ENCODE measurements at regions not wholly inside any gene's neighbourhood (a gene's known extent, or its start where the extent isn't known, plus 50 kb on each side); places are given as distances from the start of the nearest gene placed in this dataset.

DNA sequence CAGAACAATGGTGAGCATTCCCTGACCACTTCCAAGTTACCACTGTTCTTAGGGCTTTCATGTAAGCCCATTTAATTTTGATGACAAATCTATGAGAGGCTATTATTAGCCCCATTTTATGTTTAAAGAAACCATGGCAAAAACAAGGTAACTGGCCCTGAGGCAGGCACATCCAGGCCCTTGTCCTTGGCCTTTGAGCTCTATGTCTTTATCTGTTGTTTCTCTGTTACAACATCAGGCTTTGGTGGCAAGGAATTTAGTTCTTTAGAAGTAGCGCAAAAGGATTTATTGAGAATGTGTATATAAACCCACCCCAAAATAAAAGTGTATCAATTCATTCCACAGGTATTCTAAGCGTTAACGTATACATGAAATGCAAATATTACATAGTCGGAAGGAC lies 257.1 kb downstream of the HNMT start:
- no peak overlapping the region for H3K27ac Mint-ChIP-seq
- TF ChIP-seq, protein P1, sequence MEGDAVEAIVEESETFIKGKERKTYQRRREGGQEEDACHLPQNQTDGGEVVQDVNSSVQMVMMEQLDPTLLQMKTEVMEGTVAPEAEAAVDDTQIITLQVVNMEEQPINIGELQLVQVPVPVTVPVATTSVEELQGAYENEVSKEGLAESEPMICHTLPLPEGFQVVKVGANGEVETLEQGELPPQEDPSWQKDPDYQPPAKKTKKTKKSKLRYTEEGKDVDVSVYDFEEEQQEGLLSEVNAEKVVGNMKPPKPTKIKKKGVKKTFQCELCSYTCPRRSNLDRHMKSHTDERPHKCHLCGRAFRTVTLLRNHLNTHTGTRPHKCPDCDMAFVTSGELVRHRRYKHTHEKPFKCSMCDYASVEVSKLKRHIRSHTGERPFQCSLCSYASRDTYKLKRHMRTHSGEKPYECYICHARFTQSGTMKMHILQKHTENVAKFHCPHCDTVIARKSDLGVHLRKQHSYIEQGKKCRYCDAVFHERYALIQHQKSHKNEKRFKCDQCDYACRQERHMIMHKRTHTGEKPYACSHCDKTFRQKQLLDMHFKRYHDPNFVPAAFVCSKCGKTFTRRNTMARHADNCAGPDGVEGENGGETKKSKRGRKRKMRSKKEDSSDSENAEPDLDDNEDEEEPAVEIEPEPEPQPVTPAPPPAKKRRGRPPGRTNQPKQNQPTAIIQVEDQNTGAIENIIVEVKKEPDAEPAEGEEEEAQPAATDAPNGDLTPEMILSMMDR (IDR thresholded peaks at IDR 0.05; ENCODE audit: unreplicated experiment): no peak
- H3K9me3 Mint-ChIP-seq (ENCODE audit: low read depth): no peaks in the 10 kb centered on the region
- H3K4me3 Mint-ChIP-seq (ENCODE audit: low read depth): no peak overlapping the region
- DNase-seq (ENCODE audit: low spot score, unreplicated experiment): no peak
- no peaks in the 10 kb centered on the region for H3K36me3 Mint-ChIP-seq (ENCODE audit: insufficient read depth)
- no peaks in the 10 kb centered on the region for H3K4me1 Mint-ChIP-seq (ENCODE audit: low read depth)
- H3K27me3 Mint-ChIP-seq: no peaks in the 10 kb centered on the region

DNA sequence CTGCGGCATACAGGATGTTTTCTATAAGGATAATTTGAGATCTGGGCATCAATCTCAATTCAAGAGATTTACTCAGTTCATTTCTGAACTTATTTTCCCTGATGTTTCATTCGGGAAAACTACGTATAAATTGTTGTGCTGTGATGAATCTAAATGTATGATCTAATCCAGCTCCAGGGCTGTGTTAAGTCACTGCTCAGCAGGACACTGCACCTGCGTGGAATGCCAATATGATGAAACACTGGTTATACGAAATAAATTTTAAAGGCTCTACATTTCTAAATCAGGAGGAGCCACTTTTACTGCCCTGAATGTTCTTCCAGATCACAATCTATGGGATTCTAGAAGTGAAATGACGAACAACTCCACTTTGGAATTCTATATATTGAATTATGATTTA lies 259.0 kb downstream of the HNMT start:
- Mint-ChIP-seq H3K27ac (no peak overlapping the region), H3K4me3 (ENCODE audit: low read depth) (no peak overlapping the region), H3K36me3 (ENCODE audit: insufficient read depth) (no peaks in the 10 kb centered on the region), H3K9me3 (ENCODE audit: low read depth) (no peaks in the 10 kb centered on the region), H3K27me3 (no peaks in the 10 kb centered on the region), H3K4me1 (ENCODE audit: low read depth) (no peaks in the 10 kb centered on the region)
- DNase-seq (ENCODE audit: low spot score, unreplicated experiment): no peak
- TF ChIP-seq, protein P1 (IDR thresholded peaks at IDR 0.05; ENCODE audit: unreplicated experiment): no peak

DNA sequence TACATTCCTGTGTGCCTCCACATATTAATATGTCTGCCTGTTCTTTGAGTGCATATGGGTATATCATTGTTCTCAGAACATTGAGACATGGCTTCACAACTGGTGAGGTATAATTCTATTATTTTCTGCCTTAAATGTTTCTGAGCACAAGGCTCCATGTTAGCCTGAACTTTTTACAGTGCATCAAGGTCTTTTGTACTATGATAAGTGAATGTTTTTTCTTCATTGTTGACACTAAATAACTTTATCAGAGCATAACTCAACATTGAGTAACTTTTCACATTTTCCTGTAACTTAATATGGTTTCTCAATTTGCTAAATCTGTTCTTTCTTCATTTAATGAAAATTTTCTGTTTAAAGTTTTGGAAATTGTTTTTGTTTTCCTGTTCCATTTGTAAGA lies 262.9 kb downstream of the HNMT start:
- no peaks in the 10 kb centered on the region for H3K36me3 Mint-ChIP-seq (ENCODE audit: insufficient read depth)

DNA sequence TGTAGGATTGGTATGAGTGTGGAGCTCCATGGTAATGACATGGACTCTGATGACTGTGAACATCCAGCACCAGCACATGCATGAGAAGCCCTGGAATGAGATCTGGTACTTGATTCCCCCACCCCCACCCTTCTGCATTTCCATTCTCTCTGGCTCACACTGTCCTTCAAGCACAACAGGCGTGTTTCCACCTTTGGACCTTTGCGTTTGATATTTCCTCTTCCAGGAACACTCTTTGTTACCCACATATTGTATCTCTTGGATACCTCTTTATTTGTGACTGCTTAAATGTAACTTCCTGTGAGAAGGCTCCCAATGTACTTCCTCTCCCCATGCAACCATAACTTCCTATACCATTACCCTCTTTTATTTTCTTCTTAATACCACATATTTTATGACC lies 263.8 kb downstream of the HNMT start:
- Mint-ChIP-seq H3K27ac (no peak overlapping the region), H3K36me3 (ENCODE audit: insufficient read depth) (no peaks in the 10 kb centered on the region), H3K9me3 (ENCODE audit: low read depth) (peaks cover 3% of the 10 kb centered on the region), H3K27me3 (no peaks in the 10 kb centered on the region), H3K4me3 (ENCODE audit: low read depth) (no peak overlapping the region), H3K4me1 (ENCODE audit: low read depth) (no peaks in the 10 kb centered on the region)
- TF ChIP-seq, protein P1 (IDR thresholded peaks at IDR 0.05; ENCODE audit: unreplicated experiment): no peak
- DNase-seq (ENCODE audit: low spot score, unreplicated experiment): no peak

More for the DNA sequence above, 262.9 kb downstream of the HNMT start:
- Mint-ChIP-seq H3K4me3 (ENCODE audit: low read depth) (no peak overlapping the region), H3K9me3 (ENCODE audit: low read depth) (peaks cover 3% of the 10 kb centered on the region), H3K27me3 (no peaks in the 10 kb centered on the region), H3K4me1 (ENCODE audit: low read depth) (no peaks in the 10 kb centered on the region), H3K27ac (no peak overlapping the region)
- no peak for DNase-seq (ENCODE audit: low spot score, unreplicated experiment)
- TF ChIP-seq, protein P1 (IDR thresholded peaks at IDR 0.05; ENCODE audit: unreplicated experiment): no peak

DNA sequence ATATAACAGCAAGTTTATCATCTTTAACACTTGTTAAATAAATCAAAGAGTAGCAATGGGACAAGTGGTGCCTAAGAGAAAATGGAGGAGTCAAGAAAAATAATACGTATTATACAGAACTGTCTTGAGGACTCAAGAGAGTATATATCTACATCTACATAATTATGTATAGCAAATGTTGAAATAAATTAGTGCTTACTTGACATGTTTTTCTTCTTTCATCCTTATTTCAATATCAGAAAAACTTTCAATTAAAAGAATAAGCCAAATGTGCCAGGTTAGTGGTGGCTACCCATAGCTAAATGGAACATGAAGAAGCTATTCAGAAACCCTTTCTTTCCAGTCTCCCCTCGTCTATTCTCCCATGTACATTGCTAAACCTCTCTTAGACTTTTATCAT lies 267.3 kb upstream of the SPOPL start:
- Mint-ChIP-seq H3K4me3 (ENCODE audit: low read depth) (no peak overlapping the region), H3K9me3 (ENCODE audit: low read depth) (no peaks in the 10 kb centered on the region), H3K27ac (no peak overlapping the region), H3K27me3 (no peaks in the 10 kb centered on the region), H3K36me3 (ENCODE audit: insufficient read depth) (no peaks in the 10 kb centered on the region), H3K4me1 (ENCODE audit: low read depth) (no peaks in the 10 kb centered on the region)
- TF ChIP-seq, protein P1 (IDR thresholded peaks at IDR 0.05; ENCODE audit: unreplicated experiment): no peak
- no peak for DNase-seq (ENCODE audit: low spot score, unreplicated experiment)
